ENCODE measurements at regions not wholly inside any gene's neighbourhood (a gene's known extent, or its start where the extent isn't known, plus 50 kb on each side); places are given as distances from the start of the nearest gene placed in this dataset.

GRCh38 chr19:29364999-29365398, 152.0 kb upstream of the UQCRFS1 start:
- Histone ChIP-seq H3K27me3 (peaks cover 0 to 40% (median 0%) of the 10 kb centered on the region in 3 donors), H3K4me3 (no peak overlapping the region), H3K36me3 (no peaks in the 10 kb centered on the region), H3K4me1 (no peaks in the 10 kb centered on the region), H3K9me3 (peaks cover 0 to 12% (median 9%) of the 10 kb centered on the region in 4 donors), H3K27ac (no peak overlapping the region)
- TF ChIP-seq POLR2A (IDR thresholded peaks at IDR 0.05), result no peak
- TF ChIP-seq EP300 (IDR thresholded peaks at IDR 0.05), result no peak
- no peak for TF ChIP-seq POLR2AphosphoS5 (IDR thresholded peaks at IDR 0.05)
- TF ChIP-seq CTCF (IDR thresholded peaks at IDR 0.05), result no peak
- no peak for DNase-seq
- intact Hi-C loops (cut with DNase I; ENCODE audit: low total_unique reads), result no loop called here
- WGBS, 5 donors, result 89 to 100% (median 94%) methylated on average over 1 of the region's 1 CpG

DNA sequence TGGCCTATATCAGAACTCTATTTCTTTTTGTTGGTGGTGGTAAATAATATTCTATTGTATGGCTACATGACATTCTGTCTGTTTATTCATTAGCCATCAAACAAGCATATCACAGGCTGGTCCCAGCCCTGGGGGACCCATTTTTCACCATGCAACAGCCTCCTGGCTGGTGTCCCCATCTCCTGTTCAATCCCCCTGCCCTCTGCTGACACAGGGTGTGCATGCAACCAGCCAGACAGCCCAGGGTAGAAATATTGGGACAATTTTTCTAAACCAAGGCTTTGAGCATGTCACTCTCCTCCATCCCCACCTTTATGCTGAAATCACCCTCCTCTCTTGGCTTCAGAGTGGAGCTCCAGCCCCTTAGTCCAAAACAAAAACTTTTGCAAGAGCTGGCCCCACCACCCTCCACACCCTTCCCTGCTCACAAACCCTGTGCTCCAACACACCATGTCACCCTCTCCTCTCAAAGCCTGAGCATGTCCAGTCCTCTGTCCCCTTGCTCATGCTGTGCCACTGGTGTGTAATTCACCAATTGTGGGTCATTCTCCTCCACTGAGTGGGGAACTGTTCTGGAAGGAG, 153.0 kb upstream of the UQCRFS1 start:
- H3K36me3 ChIP-seq, result no peaks in the 10 kb centered on the region
- no peak overlapping the region for H3K27ac ChIP-seq
- H3K4me1 ChIP-seq, result no peaks in the 10 kb centered on the region
- TF ChIP-seq EP300 (IDR thresholded peaks at IDR 0.05) (no peak), CTCF (IDR thresholded peaks at IDR 0.05) (no peak), POLR2AphosphoS5 (IDR thresholded peaks at IDR 0.05) (no peak), POLR2A (IDR thresholded peaks at IDR 0.05) (no peak)
- no peak for DNase-seq
- no peak overlapping the region for H3K4me3 ChIP-seq
- H3K9me3 ChIP-seq, result peaks cover 0 to 12% (median 9%) of the 10 kb centered on the region in 4 donors
- H3K27me3 ChIP-seq, result peaks cover 0 to 40% (median 0%) of the 10 kb centered on the region in 3 donors
- intact Hi-C loops (cut with DNase I; ENCODE audit: low total_unique reads), result no loop called here

DNA sequence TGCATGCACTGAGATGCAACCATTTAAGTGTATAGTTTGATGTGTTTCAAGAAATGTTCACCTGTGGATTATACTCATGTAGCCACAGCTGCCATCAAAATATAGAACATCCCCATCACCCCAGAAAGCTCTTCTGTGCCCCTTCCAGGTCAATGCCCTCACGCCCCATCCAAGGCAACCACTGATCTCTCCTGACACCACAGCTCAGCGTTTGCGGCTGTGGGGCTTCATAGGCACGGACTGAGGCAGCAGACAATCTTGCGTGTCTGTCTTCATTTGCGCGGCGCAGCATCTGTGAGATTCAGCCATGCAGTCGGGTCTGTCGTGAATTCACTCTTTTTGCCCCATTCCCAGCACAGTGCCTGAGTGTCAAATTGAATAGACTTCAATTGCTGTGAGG, 153.8 kb upstream of the UQCRFS1 start:
- TF ChIP-seq POLR2AphosphoS5 (IDR thresholded peaks at IDR 0.05), result no peak
- DNase-seq, result no peak
- Histone ChIP-seq H3K27ac (no peak overlapping the region), H3K4me3 (no peak overlapping the region), H3K27me3 (peaks cover 0 to 40% (median 0%) of the 10 kb centered on the region in 3 donors), H3K36me3 (no peaks in the 10 kb centered on the region), H3K4me1 (no peaks in the 10 kb centered on the region), H3K9me3 (peaks cover 0 to 10% (median 6%) of the 10 kb centered on the region in 4 donors)
- intact Hi-C loops (cut with DNase I; ENCODE audit: low total_unique reads), result no loop called here
- WGBS, 5 donors, result 86 to 91% (median 89%) methylated on average over 10 of the region's 10 CpGs

- WGBS, 5 donors, result 16 to 22% (median 18%) methylated on average over 7 of the region's 7 CpGs
- no peak overlapping the region for H3K4me3 ChIP-seq
- H3K4me1 ChIP-seq, result no peaks in the 10 kb centered on the region
- no peaks in the 10 kb centered on the region for H3K9me3 ChIP-seq
- H3K27ac ChIP-seq, result no peak overlapping the region
- TF ChIP-seq POLR2A (IDR thresholded peaks at IDR 0.05), result no peak
- no peak for TF ChIP-seq POLR2AphosphoS5 (IDR thresholded peaks at IDR 0.05)
- TF ChIP-seq EP300 (IDR thresholded peaks at IDR 0.05), result no peak
- no peak for TF ChIP-seq CTCF (IDR thresholded peaks at IDR 0.05)
- no peak for DNase-seq
- H3K36me3 ChIP-seq, result no peaks in the 10 kb centered on the region
- intact Hi-C loops (cut with DNase I; ENCODE audit: low total_unique reads), result no loop called here
- H3K27me3 ChIP-seq, result peaks cover 0 to 40% (median 0%) of the 10 kb centered on the region in 3 donors
Measured at GRCh38 chr19:29367791-29368222, 154.9 kb upstream of the UQCRFS1 start.

DNA sequence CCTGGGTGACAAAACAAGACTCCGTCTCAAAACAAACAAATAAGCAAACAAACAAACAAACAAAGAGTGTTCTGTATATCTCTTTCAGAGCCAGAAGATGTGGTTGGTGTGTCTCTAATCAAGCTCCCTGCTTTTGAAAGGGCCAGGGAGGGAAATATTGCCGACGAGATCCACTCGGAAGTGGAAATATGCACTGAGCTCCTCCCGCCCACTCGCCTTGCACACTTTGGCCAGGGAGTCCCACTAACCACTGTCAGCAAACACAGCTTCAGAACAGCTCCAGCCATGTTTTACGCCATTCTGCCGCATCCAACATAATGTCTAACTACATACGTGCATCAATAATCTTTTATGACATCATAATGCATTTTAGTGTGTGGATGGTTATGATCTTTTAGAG, 155.5 kb upstream of the VSTM2B start:
- Histone ChIP-seq H3K36me3 (no peaks in the 10 kb centered on the region), H3K4me3 (no peak overlapping the region), H3K4me1 (no peaks in the 10 kb centered on the region), H3K9me3 (no peaks in the 10 kb centered on the region), H3K27ac (no peak overlapping the region), H3K27me3 (peaks cover 0 to 34% (median 0%) of the 10 kb centered on the region in 3 donors)
- no peak for DNase-seq
- intact Hi-C loops (cut with DNase I; ENCODE audit: low total_unique reads), result no loop called here
- WGBS, 5 donors, result 84 to 93% (median 88%) methylated on average over 9 of the region's 9 CpGs
- no peak for TF ChIP-seq POLR2AphosphoS5 (IDR thresholded peaks at IDR 0.05)
- TF ChIP-seq CTCF (IDR thresholded peaks at IDR 0.05), result no peak
- TF ChIP-seq EP300 (IDR thresholded peaks at IDR 0.05), result no peak
- TF ChIP-seq POLR2A (IDR thresholded peaks at IDR 0.05), result no peak
